ENCODE measurements at regions not wholly inside any gene's neighbourhood (a gene's known extent, or its start where the extent isn't known, plus 50 kb on each side); places are given as distances from the start of the nearest gene placed in this dataset.

DNA sequence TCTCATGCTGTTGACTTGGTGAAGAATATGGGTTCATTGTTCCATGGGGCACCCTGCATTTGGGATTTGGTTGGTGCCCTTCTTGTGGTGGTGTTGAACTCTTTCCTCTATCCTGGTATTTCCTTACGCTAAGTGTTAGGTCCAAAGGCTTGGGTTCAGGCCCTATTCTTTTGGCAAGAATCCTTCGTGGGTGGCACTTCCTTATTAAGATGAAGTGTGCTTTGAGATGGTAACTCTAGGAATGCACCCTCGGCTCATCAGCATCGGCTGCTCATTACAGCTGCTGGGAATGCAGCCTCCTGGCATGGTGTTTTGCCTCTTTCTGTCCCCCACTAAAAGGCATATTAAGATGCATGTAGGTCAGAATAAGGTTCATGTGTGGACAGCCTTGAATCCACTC lies 380.7 kb downstream of the RPS24 start:
- DNase-seq: peak in 1 of 3 donors; percentile 47
- TF ChIP-seq, protein P1, sequence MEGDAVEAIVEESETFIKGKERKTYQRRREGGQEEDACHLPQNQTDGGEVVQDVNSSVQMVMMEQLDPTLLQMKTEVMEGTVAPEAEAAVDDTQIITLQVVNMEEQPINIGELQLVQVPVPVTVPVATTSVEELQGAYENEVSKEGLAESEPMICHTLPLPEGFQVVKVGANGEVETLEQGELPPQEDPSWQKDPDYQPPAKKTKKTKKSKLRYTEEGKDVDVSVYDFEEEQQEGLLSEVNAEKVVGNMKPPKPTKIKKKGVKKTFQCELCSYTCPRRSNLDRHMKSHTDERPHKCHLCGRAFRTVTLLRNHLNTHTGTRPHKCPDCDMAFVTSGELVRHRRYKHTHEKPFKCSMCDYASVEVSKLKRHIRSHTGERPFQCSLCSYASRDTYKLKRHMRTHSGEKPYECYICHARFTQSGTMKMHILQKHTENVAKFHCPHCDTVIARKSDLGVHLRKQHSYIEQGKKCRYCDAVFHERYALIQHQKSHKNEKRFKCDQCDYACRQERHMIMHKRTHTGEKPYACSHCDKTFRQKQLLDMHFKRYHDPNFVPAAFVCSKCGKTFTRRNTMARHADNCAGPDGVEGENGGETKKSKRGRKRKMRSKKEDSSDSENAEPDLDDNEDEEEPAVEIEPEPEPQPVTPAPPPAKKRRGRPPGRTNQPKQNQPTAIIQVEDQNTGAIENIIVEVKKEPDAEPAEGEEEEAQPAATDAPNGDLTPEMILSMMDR (IDR thresholded peaks at IDR 0.05; ENCODE audit: control extremely low read depth, extremely low read depth): no peak
- peaks cover 0 to 51% (median 31%) of the 10 kb centered on the region in 5 donors for H3K4me1 ChIP-seq (ENCODE audit: control insufficient read depth in 5 of 5, insufficient read depth in 5 of 5, low read length in 5 of 5)
- no peak for ATAC-seq (ENCODE audit: insufficient read depth, low FRiP score)
- no peak overlapping the region for H3K9ac ChIP-seq (ENCODE audit: insufficient read depth in 1 of 2, low read length in 2 of 2)
- H3K4me3 ChIP-seq: no peak overlapping the region
- WGBS, 2 donors: 78 to 90% methylated on average over 4 of the region's 4 CpGs
- H3K36me3 ChIP-seq (ENCODE audit: control insufficient read depth in 4 of 4, insufficient read depth in 4 of 4, low read length in 4 of 4): no peaks in the 10 kb centered on the region
- H3K27me3 ChIP-seq (ENCODE audit: control insufficient read depth in 3 of 3, insufficient read depth in 3 of 3, low read length in 2 of 3): no peaks in the 10 kb centered on the region
- no peak overlapping the region for H3K27ac ChIP-seq (ENCODE audit: low read depth in 1 of 2, low read length in 1 of 2)
- no peaks in the 10 kb centered on the region for H3K9me3 ChIP-seq (ENCODE audit: control insufficient read depth in 4 of 4, insufficient read depth in 3 of 4, low read length in 3 of 4)

DNA sequence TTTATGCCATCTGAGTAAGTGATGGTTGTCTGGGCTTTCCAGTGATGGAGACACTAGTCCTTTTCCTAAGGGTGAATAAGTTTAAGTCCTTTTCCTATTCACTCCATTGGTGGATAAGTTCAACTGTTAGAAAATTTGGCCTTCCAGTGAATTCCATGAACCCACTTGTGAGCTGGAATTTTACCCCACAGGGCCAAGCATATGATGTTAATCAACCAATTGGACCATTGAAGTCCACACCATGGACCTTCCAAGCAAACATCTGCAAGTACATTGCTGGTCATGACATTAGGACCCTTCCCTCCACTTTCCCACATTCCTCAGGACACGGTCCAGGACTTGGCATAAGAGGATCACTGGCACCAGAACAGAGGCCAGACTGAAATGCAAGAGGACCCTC lies 381.4 kb downstream of the RPS24 start:
- Histone ChIP-seq H3K9ac (ENCODE audit: insufficient read depth in 1 of 2, low read length in 2 of 2) (no peak overlapping the region), H3K9me3 (ENCODE audit: control insufficient read depth in 4 of 4, insufficient read depth in 3 of 4, low read length in 3 of 4) (no peaks in the 10 kb centered on the region), H3K27me3 (ENCODE audit: control insufficient read depth in 3 of 3, insufficient read depth in 3 of 3, low read length in 2 of 3) (no peaks in the 10 kb centered on the region), H3K4me1 (ENCODE audit: control insufficient read depth in 5 of 5, insufficient read depth in 5 of 5, low read length in 5 of 5) (peaks cover 0 to 51% (median 31%) of the 10 kb centered on the region in 5 donors), H3K4me3 (no peak overlapping the region), H3K36me3 (ENCODE audit: control insufficient read depth in 4 of 4, insufficient read depth in 4 of 4, low read length in 4 of 4) (no peaks in the 10 kb centered on the region), H3K27ac (ENCODE audit: low read depth in 1 of 2, low read length in 1 of 2) (no peak overlapping the region)
- DNase-seq: no peak
- no peak for ATAC-seq (ENCODE audit: insufficient read depth, low FRiP score)
- TF ChIP-seq, protein P1 (IDR thresholded peaks at IDR 0.05; ENCODE audit: control extremely low read depth, extremely low read depth): no peak
- WGBS, 2 donors: 71 to 75% methylated on average over 1 of the region's 1 CpG

DNA sequence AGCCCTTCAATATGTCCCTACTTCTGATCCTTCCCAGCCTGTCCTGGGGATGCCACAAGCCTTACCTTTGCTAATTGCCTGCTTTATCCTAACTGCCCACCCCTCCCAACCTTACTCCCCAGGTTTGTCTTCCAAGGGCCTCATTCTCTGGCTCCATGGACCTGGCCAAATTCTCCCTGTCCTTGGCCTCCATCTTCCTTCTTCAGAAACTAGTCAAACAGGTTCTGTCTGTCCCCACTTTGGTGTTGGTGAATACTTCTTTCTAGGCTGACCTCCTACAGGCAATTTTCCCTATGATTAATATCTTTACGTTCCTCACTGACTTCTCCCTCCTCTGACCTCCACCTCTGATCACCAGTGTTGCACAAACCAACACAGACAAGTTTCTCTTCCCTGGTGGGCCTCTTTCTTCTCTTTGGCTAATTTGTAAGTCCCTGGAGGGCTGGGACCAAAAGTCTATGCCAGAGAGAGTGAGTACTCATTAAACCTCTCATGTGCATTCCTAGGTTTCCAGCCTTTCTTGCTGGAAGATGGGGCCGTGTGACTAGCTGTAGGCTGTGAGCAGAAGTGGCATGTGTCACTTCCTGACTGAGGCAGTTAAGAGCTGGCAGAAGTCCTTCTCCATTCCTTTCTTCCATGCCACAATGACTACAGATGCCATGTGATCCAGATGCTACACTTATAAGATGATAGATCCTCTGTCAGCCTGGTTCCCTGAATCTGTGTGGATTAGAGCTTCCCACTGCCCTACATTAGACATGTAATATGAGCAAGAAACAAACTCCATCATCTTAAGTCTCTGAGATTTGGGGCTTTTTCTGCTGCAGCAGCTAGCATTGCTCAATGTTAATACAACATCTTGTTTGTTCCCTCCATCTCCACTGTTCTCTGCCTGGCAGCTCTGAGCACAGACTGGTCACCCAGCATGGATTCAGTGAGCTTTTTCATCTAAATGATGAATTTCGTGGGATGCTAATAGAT lies 382.7 kb downstream of the RPS24 start:
- Histone ChIP-seq H3K27me3 (ENCODE audit: control insufficient read depth in 3 of 3, insufficient read depth in 3 of 3, low read length in 2 of 3) (no peaks in the 10 kb centered on the region), H3K9ac (ENCODE audit: insufficient read depth in 1 of 2, low read length in 2 of 2) (no peak overlapping the region), H3K9me3 (ENCODE audit: control insufficient read depth in 4 of 4, insufficient read depth in 3 of 4, low read length in 3 of 4) (no peaks in the 10 kb centered on the region), H3K36me3 (ENCODE audit: control insufficient read depth in 4 of 4, insufficient read depth in 4 of 4, low read length in 4 of 4) (no peaks in the 10 kb centered on the region), H3K4me1 (ENCODE audit: control insufficient read depth in 5 of 5, insufficient read depth in 5 of 5, low read length in 5 of 5) (peaks cover 0 to 57% (median 36%) of the 10 kb centered on the region in 5 donors), H3K4me3 (no peak overlapping the region), H3K27ac (ENCODE audit: low read depth in 1 of 2, low read length in 1 of 2) (peak overlapping the region in 1 of 2 donors; percentile 34)
- 51 to 57% methylated on average over 3 of the region's 3 CpGs for WGBS, 2 donors
- peak in 1 of 3 donors; percentile 53 for DNase-seq
- TF ChIP-seq, protein P1 (IDR thresholded peaks at IDR 0.05; ENCODE audit: control extremely low read depth, extremely low read depth): no peak
- peak; percentile 53 for ATAC-seq (ENCODE audit: insufficient read depth, low FRiP score)

All from lung (tissue), 11 donors.